Endothelial cell of umbilical vein (primary cell): ENCODE measurements at regions not wholly inside any gene's neighbourhood (a gene's known extent, or its start where the extent isn't known, plus 50 kb on each side); places are given as distances from the start of the nearest gene placed in this dataset.

Experiments used
- BruUV-seq: library from RNA; stranded (reverse); fragments of 400-500 nt; replicated peaks from 2 replicates; lab custom pipeline; 2021; lab: Mats Ljungman, UMichigan
- CTCF ChIA-PET: fragments of 300-600, 350-600 bp; sonication (Branson Sonifier 250); formaldehyde crosslinking; loops from one replicate; lab custom pipeline; 2021; ENCODE audit warnings: antibody characterized with exemption, inconsistent platforms; lab: Charles Lee
- POLR2A ChIA-PET: fragments of 300-600, 350-600 bp; sonication (Branson Sonifier 250); formaldehyde crosslinking; loops from one replicate; lab custom pipeline; 2021; ENCODE audit warnings: antibody characterized with exemption, inconsistent platforms; lab: Charles Lee
- DNase-seq: peaks from one replicate; pipeline ENCODE4 v3.0.0-alpha.2; 2011; ENCODE audit warnings: low read depth, low spot score
- FAIRE-seq: peaks from 2 replicates; lab custom pipeline; 2011; peaks lifted over from hg19 to GRCh38; lab: Jason Lieb, UNC
- H2AFZ ChIP-seq: 2 replicates; pipeline ENCODE4 v1.6.0; 2012; ENCODE audit warnings: low read depth, low read length, control low read depth, inconsistent platforms
- H3K27ac ChIP-seq: 2 replicates; pipeline ENCODE4 v1.5.1; 2011; ENCODE audit warnings: low read depth, mild to moderate bottlenecking, control low read depth, low read length, moderate library complexity; ENCODE audit not compliant: insufficient read depth
- H3K27me3 ChIP-seq, 2 experiments: 2 replicates each; pipeline versions ENCODE4 v1.6.0 to v1.6.1; 2011; ENCODE audit warnings: low read length in 2 of 2, mixed read lengths in 1 of 2; ENCODE audit not compliant: control insufficient read depth in 2 of 2, insufficient read depth in 2 of 2
- H3K36me3 ChIP-seq, 2 experiments: 2 replicates in 1 of 2; 3 replicates in 1 of 2; pipeline ENCODE4 v1.5.1; 2011; ENCODE audit warnings: low read length in 2 of 2, mild to moderate bottlenecking in 1 of 2, moderate library complexity in 1 of 2; ENCODE audit not compliant: control insufficient read depth in 2 of 2, insufficient read depth in 2 of 2; ENCODE audit errors: extremely low read depth in 1 of 2
- H3K4me1 ChIP-seq: 3 replicates; pipeline ENCODE4 v1.5.1; 2011; ENCODE audit warnings: mild to moderate bottlenecking, low read length; ENCODE audit not compliant: control insufficient read depth, insufficient read depth; ENCODE audit errors: extremely low read depth
- H3K4me2 ChIP-seq: 2 replicates; pipeline ENCODE4 v1.6.1; 2011; ENCODE audit warnings: low read length, control low read depth, mixed read lengths; ENCODE audit not compliant: insufficient read depth
- H3K4me3 ChIP-seq, 3 experiments: fragments of 200-600 bp in 1 of 3; sonication (generic), shearing (Covaris generic) in 1 of 3; replicated peaks in 1 of 3; 2 replicates each; pipeline ENCODE4 v1.5.1; 2011 to 2016; ENCODE audit warnings: control low read depth in 3 of 3, low read length in 3 of 3, mild to moderate bottlenecking in 2 of 3, inconsistent platforms in 1 of 3, low read depth in 1 of 3, moderate library complexity in 1 of 3; ENCODE audit not compliant: insufficient read depth in 1 of 3
- H3K79me2 ChIP-seq: 2 replicates; pipeline ENCODE4 v1.6.0; 2012; ENCODE audit warnings: low read length, inconsistent platforms; ENCODE audit not compliant: control insufficient read depth, insufficient read depth
- H3K9ac ChIP-seq: replicated peaks from 2 replicates; pipeline ENCODE3; 2011; ENCODE audit warnings: low read length, control low read depth; ENCODE audit not compliant: insufficient read depth; ENCODE audit errors: extremely low read depth
- H3K9me1 ChIP-seq: replicated peaks from 3 replicates; pipeline ENCODE4 v1.6.0; 2011; ENCODE audit warnings: mild to moderate bottlenecking, low read length; ENCODE audit not compliant: control insufficient read depth, insufficient read depth; ENCODE audit errors: extremely low read depth
- H3K9me3 ChIP-seq: replicated peaks from 2 replicates; pipeline ENCODE4 v1.5.1; 2012; ENCODE audit warnings: low read length, inconsistent platforms; ENCODE audit not compliant: control insufficient read depth, insufficient read depth
- H4K20me1 ChIP-seq: replicated peaks from 2 replicates; pipeline ENCODE3; 2011; ENCODE audit warnings: mild to moderate bottlenecking, low read length; ENCODE audit not compliant: control insufficient read depth, insufficient read depth; ENCODE audit errors: extremely low read depth
- EZH2 ChIP-seq: IDR thresholded peaks from 2 replicates; pipeline ENCODE4 v1.6.1; 2012; ENCODE audit warnings: borderline replicate concordance, low read depth, mild to moderate bottlenecking, moderate library complexity, low read length, inconsistent platforms; ENCODE audit not compliant: severe bottlenecking
- FOS ChIP-seq: IDR thresholded peaks from 2 replicates; pipeline ENCODE4 v1.6.1; 2011; ENCODE audit warnings: mild to moderate bottlenecking, low read length, moderate library complexity, borderline replicate concordance; ENCODE audit not compliant: insufficient read depth
- GATA2 ChIP-seq: IDR thresholded peaks from 2 replicates; pipeline ENCODE4 v1.7.0; 2011; ENCODE audit warnings: low read depth, mild to moderate bottlenecking, moderate library complexity, mixed read lengths, low read length; ENCODE audit not compliant: insufficient read length, insufficient read depth
- JUN ChIP-seq: IDR thresholded peaks from 2 replicates; pipeline ENCODE4 v1.6.1; 2011; ENCODE audit warnings: borderline replicate concordance, low read depth; ENCODE audit not compliant: insufficient read length, insufficient read depth
- MYC ChIP-seq: IDR thresholded peaks from one replicate; pipeline ENCODE4 v1.6.1; 2011; ENCODE audit warnings: mild to moderate bottlenecking, low read depth, low read length
- POLR2A ChIP-seq: IDR thresholded peaks from 2 replicates; pipeline ENCODE4 v1.6.1; 2012; ENCODE audit warnings: low read depth, mild to moderate bottlenecking, control low read depth, low read length
- POLR2AphosphoS5 ChIP-seq: IDR thresholded peaks from 2 replicates; pipeline ENCODE4 v1.6.1; 2012; ENCODE audit warnings: low read depth, mild to moderate bottlenecking, control low read depth, low read length, moderate library complexity; ENCODE audit not compliant: insufficient read depth
- dilution Hi-C: fragments of 300-500 bp; cut with MboI; formaldehyde crosslinking; loops from one replicate; pipeline ENCODE4 v1.15.0; 2019; ENCODE audit warnings: low sequenced_read_pairs; ENCODE audit not compliant: extremely low pct_ligation_motif_present
- intact Hi-C: fragments of 100-400 bp; cut with micrococcal nuclease; formaldehyde crosslinking; loops from one replicate; pipeline ENCODE4 v1.10.0; 2022
- TF ChIP-seq, protein P1 (sequence below), 2 donors: IDR thresholded peaks; 1 replicate in 1 of 2; 2 replicates in 1 of 2; pipeline ENCODE4 v1.5.1; 2011; ENCODE audit warnings: low read length in 2 of 2, mild to moderate bottlenecking in 2 of 2, moderate library complexity in 2 of 2, control low read depth in 1 of 2, inconsistent platforms in 1 of 2, low read depth in 1 of 2; ENCODE audit not compliant: insufficient read depth in 1 of 2; ENCODE audit errors: extremely low read depth in 1 of 2
- TF ChIP-seq, protein P2 (sequence below): IDR thresholded peaks from 2 replicates; pipeline ENCODE4 v1.6.1; 2011; ENCODE audit not compliant: insufficient read depth, insufficient read length

DNA sequence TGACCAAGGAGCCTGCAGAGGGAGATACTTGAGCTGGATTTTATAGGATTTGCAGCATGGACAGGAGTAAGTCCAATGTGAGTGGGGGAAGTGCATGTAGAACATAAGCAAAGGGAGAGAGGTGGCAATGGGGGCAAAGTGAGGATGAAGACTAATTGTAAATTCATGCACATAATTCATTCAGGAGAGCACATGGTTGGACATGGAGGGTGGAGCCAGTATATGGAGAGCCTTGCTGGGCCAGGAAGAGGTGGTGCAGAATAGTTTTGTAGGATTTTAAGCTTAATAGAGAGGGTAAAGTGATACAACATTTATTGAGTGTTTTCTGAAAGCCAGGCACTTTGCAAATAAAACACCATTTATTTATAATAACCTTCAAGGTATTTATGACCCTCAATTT lies 274.3 kb upstream of the C11orf87 start:
- no peaks in the 10 kb centered on the region for H4K20me1 ChIP-seq
- no peak overlapping the region for H3K9ac ChIP-seq
- no peak overlapping the region for H3K27ac ChIP-seq
- H2AFZ ChIP-seq = no peak overlapping the region
- dilution Hi-C loops (no loop called here), intact Hi-C loops (no loop called here)
- H3K36me3 ChIP-seq = no peaks in the 10 kb centered on the region
- H3K27me3 ChIP-seq = no peaks in the 10 kb centered on the region
- H3K4me3 ChIP-seq = no peak overlapping the region
- H3K79me2 ChIP-seq = no peaks in the 10 kb centered on the region
- TF ChIP-seq JUN (no peak), POLR2AphosphoS5 (no peak), FOS (no peak), GATA2 (no peak), EZH2 (no peak), POLR2A (no peak), MYC (no peak)
- TF ChIP-seq, protein P1, sequence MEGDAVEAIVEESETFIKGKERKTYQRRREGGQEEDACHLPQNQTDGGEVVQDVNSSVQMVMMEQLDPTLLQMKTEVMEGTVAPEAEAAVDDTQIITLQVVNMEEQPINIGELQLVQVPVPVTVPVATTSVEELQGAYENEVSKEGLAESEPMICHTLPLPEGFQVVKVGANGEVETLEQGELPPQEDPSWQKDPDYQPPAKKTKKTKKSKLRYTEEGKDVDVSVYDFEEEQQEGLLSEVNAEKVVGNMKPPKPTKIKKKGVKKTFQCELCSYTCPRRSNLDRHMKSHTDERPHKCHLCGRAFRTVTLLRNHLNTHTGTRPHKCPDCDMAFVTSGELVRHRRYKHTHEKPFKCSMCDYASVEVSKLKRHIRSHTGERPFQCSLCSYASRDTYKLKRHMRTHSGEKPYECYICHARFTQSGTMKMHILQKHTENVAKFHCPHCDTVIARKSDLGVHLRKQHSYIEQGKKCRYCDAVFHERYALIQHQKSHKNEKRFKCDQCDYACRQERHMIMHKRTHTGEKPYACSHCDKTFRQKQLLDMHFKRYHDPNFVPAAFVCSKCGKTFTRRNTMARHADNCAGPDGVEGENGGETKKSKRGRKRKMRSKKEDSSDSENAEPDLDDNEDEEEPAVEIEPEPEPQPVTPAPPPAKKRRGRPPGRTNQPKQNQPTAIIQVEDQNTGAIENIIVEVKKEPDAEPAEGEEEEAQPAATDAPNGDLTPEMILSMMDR (IDR thresholded peaks at IDR 0.05; ENCODE audit: extremely low read depth in 1 of 2, insufficient read depth in 1 of 2, low read depth in 1 of 2, low read length in 2 of 2) = no peak
- TF ChIP-seq, protein P2, sequence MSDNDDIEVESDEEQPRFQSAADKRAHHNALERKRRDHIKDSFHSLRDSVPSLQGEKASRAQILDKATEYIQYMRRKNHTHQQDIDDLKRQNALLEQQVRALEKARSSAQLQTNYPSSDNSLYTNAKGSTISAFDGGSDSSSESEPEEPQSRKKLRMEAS = no peak
- H3K9me3 ChIP-seq = no peaks in the 10 kb centered on the region
- POLR2A ChIA-PET = no interaction called here
- no peaks in the 10 kb centered on the region for H3K4me1 ChIP-seq
- BruUV-seq = no TSS peak
- CTCF ChIA-PET = no interaction called here
- H3K4me2 ChIP-seq = no peak overlapping the region
- FAIRE-seq (no peak), DNase-seq (no peak)
- no peaks in the 10 kb centered on the region for H3K9me1 ChIP-seq
